HG03558 (cell line): ENCODE measurements at regions not wholly inside any gene's neighbourhood (a gene's known extent, or its start where the extent isn't known, plus 50 kb on each side); places are given as distances from the start of the nearest gene placed in this dataset.

Source experiments
- ATAC-seq: cut with Tn5 transposase; IDR thresholded peaks from one replicate; pipeline ENCODE4 v1.9.1; 2021; ENCODE audit warnings: moderate number of reproducible peaks; ENCODE audit not compliant: unreplicated experiment; ENCODE audit errors: extremely low read depth

DNA sequence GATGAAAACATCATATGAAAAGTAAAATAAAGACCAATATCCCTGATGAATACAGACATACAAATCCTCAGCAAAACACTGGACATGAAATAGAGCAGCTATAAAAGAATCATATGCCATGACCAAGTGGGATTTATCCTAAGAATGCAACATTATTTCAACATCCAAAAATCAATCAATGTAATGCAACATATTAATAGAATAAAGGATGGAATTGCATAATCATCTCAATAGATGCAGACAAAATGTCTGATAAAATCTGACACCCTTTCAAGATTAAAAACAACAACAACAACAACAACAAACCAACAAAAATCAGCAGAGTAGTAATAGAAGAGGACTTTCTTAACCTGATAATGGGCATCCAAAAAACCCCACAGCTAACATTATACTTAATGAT, 63.8 kb upstream of the IL1R1 start:
- ATAC-seq: no peak

DNA sequence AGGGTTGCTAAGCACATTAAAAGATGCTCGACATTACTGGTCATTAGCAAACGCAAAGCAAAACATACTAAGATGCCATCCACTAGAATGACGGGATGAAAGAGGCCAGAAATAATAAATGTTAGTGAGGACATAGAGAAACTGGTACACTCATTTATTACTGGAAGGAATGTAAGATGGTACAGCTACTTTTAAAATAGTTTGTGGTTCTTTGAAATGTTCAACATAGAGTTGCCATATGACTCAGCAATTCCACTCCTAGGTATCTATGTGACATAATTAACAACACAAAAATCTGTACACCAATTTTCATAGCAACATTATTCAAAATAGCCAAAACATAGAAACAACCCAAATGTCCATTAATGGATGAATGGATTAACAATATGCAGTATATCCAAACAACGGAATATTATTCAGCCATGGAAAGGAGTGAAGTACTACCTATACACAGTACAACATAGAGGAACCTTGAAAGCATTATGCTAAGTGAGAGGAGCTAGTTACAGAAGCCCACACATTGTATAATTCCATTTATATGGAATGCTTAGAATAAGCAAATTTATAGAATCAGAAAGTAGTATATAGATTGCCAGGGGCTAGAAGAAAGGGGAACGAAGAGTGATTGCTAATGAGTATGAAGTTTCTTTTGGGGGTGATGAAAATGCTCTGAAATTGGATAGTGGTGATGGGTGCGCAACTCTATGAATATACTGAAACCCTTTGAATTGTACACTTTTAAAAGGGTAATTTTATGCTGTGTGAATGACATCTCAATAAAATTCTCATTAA, 61.9 kb upstream of the IL1R1 start:
- ATAC-seq: no peak

DNA sequence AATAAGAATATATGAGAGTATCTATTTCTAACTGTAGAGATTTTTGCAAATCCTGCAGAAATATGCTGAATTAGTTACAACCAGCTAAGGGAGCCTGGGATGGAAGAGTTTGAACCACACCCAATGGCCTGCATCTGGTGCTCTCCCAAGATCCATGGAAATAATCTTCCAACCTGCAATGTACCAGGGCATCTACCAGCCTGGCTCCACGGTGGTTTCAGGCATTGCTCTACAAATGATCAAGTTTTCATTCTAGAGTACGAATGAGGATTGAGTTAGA, 61.4 kb upstream of the IL1R1 start:
- no peak for ATAC-seq

DNA sequence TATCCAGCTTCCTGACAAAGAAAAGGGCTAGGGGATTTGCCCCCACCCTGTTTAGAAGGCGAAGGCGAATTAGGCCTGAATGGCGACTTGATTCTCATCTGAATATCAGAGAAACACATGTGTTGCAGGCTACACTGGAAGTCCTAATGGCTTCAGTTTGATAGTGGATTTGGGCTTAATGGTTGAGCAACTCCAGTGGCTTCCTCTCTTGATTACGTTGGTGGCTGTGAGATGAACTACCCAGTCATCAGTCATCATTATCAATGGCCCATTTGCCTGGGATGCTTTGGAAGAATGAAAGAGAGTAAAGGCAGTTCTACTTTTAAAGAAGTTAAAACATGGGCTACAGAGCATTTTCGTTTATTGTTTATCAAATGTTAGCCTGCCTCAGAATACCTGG, 60.9 kb upstream of the IL1R1 start:
- ATAC-seq: no peak

DNA sequence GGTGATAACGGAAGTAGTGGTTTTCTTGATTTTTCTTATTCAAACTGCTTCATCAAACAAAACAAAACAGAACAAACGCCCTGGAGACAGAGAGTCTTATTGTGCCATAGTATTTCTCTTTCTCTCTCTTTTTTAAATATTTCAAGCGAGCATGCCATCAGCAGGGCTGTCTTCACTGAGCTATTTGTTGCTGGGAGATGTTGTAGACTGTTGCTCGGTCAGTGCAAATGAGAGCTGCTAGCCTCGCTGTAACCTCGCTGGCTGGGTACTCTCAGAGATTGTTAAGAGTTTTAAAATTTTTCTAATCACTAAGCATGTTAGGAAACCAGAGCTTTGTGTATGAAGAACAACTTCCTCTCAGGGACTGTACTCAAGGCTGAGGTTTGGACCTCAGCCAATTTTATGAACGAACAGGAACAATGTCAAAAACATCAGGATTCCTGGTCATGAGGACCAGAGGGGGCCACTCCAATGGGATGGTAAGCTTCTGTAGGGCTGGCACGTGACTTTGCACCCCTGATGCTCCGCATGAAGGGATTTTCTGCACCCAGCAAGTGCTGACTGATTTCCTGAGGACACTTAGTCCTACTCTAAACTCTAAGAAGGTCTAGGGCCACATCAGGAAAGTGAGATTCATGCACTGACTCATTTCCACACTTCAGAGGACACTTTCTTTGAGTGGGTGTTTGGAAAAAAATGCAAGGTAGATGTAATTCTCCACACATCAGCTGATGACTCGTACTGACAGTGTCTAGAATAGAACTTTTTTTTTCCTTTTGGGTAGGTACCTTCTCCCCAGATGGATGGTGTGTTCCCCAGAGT, 59.8 kb upstream of the IL1R1 start:
- peak; percentile 60 for ATAC-seq

DNA sequence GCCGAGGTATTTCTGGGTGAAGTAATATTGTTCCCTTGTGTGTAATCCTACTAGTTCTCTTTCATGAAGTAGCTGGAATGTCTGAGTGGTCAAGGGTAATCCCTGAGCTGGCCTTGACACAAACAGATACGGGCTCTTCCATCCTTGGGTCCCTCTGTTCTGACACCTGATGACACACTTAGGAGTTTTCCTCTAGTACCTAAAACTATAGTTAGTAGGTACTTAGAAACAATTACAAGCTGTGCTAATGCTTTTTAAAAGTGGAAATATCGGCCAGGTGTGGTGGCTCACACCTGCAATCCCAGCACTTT, 59.2 kb upstream of the IL1R1 start:
- no peak for ATAC-seq

DNA sequence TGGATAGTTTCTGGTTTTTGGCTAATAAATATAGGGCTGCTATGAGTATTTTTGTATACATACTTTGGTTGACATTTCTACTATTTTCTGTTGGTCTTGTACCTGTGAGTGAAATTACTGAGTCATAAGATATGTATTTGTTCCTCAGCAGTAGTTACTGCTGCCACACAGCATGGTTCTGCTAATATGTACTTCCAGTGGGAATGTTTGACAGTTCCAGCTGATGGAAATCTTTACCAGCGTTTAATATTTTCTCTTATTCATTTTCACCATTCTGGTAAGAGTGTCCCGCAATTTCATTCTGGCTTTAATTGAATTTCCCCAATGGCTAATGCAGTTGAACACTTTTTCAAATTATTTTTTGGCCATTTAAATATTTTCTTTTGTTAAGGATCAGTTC, 57.9 kb upstream of the IL1R1 start:
- ATAC-seq: no peak

DNA sequence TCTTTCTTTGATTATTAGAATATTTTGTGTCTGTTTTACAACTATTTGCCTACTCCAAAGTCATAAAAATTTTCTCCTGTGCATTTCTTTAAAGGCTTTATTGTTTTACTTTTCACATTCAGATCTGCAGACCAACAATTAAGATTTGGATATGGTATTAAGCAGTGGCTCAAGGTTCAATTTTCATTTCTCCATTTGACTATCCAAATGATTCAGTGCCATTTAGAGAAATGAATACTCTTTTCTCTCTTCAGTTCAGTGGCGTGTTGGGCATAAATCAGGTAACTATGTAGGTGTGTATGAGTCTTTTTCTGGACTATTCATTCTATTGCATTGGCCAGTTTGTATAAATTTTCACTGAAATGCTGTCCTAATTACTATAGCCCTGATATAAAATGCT, 57.3 kb upstream of the IL1R1 start:
- no peak for ATAC-seq

DNA sequence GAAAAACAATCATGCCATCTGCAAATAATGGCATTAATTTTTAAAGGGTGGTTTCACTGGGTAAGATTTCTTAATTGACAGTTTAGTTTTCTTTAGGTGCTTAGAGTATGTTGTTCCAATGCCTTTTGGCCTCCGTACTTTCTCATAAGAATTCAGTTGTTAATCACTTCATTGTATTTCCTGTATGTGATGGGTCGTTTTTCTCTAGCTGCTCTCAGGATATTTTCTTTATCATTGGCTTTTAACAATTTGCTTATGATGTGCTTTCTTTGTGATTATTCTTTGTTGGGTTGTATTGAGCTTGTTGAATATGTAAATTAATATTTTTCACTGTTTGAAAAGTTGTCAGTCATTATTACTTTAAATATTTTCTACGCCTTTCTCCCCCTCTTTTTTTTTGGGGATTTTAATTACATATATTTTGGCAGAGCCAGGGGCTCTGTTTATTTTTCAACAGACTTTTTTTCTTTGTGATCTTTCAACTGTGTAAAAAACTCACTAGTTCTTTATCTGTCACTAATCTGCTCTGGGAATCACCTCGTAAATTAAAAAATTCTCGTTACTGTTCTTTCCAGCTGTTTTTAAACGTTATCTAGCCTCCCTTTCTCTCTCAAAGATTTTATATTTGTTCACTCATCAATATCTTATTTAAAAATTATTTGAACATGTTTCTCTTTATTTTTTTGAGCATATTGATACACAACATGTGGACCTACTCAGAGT, 56.2 kb upstream of the IL1R1 start:
- no peak for ATAC-seq

DNA sequence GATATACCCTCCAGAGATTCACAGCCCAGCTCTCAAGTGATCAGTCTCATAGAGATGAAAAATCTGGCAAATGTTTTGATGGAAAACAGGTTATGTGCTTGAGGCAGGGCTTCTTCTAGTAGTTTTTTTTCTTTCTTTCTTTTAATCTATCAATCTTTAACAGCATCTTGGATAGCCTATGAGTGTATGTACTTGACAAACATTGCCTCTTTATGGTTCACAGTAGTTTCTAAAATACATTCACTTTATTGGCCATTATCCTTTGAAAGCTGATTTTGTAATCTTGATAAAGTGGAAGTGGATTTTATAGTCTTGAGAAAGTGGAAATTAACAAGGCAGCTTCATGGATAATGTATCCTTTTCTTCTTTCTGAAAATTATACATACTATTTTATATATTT, 51.4 kb upstream of the IL1R1 start:
- ATAC-seq: no peak

DNA sequence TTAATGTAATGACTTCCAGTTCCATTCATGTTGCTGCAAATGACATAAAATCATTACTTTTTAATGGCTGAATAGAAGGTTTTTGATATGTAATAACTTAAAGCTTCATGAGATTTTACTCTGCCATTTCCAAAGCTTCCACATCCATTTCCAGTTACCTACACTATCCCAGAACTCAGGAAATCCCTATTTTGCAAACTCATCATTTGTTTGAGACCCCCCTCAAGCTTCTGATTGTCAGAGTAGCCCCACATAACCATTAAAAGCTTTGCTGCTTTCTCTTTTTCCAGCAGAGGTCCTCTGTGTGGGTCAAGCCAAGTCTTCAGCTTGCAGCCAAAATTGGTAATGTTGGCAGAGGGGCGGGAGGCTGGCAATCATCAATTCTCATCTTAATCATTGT, 50.6 kb upstream of the IL1R1 start:
- ATAC-seq: no peak

DNA sequence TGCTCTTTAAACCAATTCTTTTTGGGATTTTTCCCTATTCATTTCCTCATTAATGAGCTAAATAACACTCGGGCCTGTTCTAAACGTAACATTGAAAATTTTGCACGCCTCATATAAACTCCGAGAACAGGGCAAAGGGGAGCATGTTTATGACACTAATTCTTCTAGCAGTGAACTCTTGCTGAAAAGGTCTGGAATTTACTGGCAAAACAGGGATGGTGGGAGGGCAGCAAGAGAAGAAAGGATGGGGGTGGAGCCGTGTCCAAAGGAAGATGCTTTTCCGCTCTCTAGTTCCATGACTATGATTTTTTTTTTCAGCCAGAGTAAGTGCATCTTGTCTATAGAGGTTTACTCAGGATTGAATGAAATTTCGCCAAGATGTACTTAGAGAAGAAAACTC, 50.0 kb upstream of the IL1R1 start:
- no peak for ATAC-seq
